K562 (cell line): ENCODE measurements at regions not wholly inside any gene's neighbourhood (a gene's known extent, or its start where the extent isn't known, plus 50 kb on each side); places are given as distances from the start of the nearest gene placed in this dataset.

Experiments
- ATAC-seq: fragments of 200-7000 bp; cut with Tn5 transposase; 3 replicates; pipeline ENCODE4 v1.9.1; 2020; ENCODE audit warnings: moderate library complexity
- BruUV-seq: library from RNA; stranded (reverse); fragments of 400-500 nt; replicated peaks from 2 replicates; lab custom pipeline; 2021; lab: Mats Ljungman, UMichigan
- CTCF ChIA-PET: fragments of 300-600 bp; formaldehyde crosslinking; extraction: SDS; loops from one replicate; lab custom pipeline; 2021; ENCODE audit warnings: low intra/inter-chr PET ratio; lab: Yijun Ruan, JAX
- POLR2A ChIA-PET: fragments of 300-600, 350-650 bp; sonication (Branson Sonifier 250); formaldehyde crosslinking; extraction: SDS; loops from one replicate; lab custom pipeline; 2021; ENCODE audit warnings: antibody characterized with exemption, inconsistent platforms; lab: Yijun Ruan, JAX
- DNase-seq, 4 experiments: peaks; one replicate each; pipeline versions ENCODE4 v3.0.0 to v3.0.0-alpha.2; 2011 to 2018; ENCODE audit warnings: low spot score in 3 of 4, mixed read lengths in 3 of 4; ENCODE audit errors: extremely low read depth in 1 of 4
- FAIRE-seq: peaks from 2 replicates; lab custom pipeline; 2011; peaks lifted over from hg19 to GRCh38; lab: Jason Lieb, UNC
- H2AFZ ChIP-seq: 2 replicates; pipeline ENCODE4 v1.6.0; 2011; ENCODE audit warnings: low read depth, low read length, control low read depth, inconsistent platforms
- H3K27ac ChIP-seq: fragments of 200-600 bp; 3 replicates; pipeline ENCODE4 v1.8.0; 2011; ENCODE audit warnings: low read depth, mild to moderate bottlenecking, control low read depth, inconsistent platforms, low read length, moderate library complexity, mixed read lengths; ENCODE audit errors: extremely low read depth
- H3K27me3 ChIP-seq, 2 experiments: fragments of 300-600 bp in 1 of 2; 2 replicates in 1 of 2; 3 replicates in 1 of 2; pipeline versions ENCODE4 v1.6.0 to v1.8.0; 2011; ENCODE audit warnings: inconsistent platforms in 2 of 2, low read length in 2 of 2, mild to moderate bottlenecking in 1 of 2, mixed read lengths in 1 of 2, moderate library complexity in 1 of 2; ENCODE audit not compliant: control insufficient read depth in 2 of 2, insufficient read depth in 2 of 2
- H3K36me3 ChIP-seq: fragments of 300-600 bp; 3 replicates; pipeline ENCODE4 v1.8.0; 2011; ENCODE audit warnings: mild to moderate bottlenecking, low read length, inconsistent platforms; ENCODE audit not compliant: control insufficient read depth, insufficient read depth
- H3K4me1 ChIP-seq, 2 experiments: fragments of 200-600 bp in 1 of 2; replicated peaks in 1 of 2; 2 replicates in 1 of 2; 3 replicates in 1 of 2; pipeline versions ENCODE4 v1.5.1 to v1.8.0; 2011; ENCODE audit warnings: inconsistent platforms in 2 of 2, low read length in 2 of 2, mild to moderate bottlenecking in 1 of 2, mixed read lengths in 1 of 2, moderate library complexity in 1 of 2; ENCODE audit not compliant: control insufficient read depth in 2 of 2, insufficient read depth in 2 of 2
- H3K4me2 ChIP-seq: 2 replicates; pipeline ENCODE4 v1.6.1; 2011; ENCODE audit warnings: low read length, control low read depth, inconsistent platforms, mixed read lengths; ENCODE audit not compliant: insufficient read depth
- H3K4me3 ChIP-seq: fragments of 200-600 bp; sonication (generic), shearing (Covaris generic); 2 replicates; pipeline ENCODE4 v1.5.1; 2016; ENCODE audit warnings: control low read depth, inconsistent platforms
- H3K79me2 ChIP-seq: fragments of 200-600 bp; 3 replicates; pipeline ENCODE4 v1.8.0; 2011; ENCODE audit warnings: low read length, inconsistent platforms; ENCODE audit not compliant: control insufficient read depth, insufficient read depth
- H3K9ac ChIP-seq, 2 experiments: 2 replicates each; pipeline versions ENCODE4 v1.6.0 to v1.6.1; 2011; ENCODE audit warnings: low read depth in 2 of 2, low read length in 2 of 2, control low read depth in 1 of 2, inconsistent platforms in 1 of 2, mild to moderate bottlenecking in 1 of 2, mixed read lengths in 1 of 2; ENCODE audit not compliant: insufficient read depth in 1 of 2
- H3K9me1 ChIP-seq: one replicate; pipeline ENCODE4 v1.6.0; 2011; ENCODE audit warnings: inconsistent platforms, mild to moderate bottlenecking, low read length, moderate library complexity; ENCODE audit not compliant: control insufficient read depth, insufficient read depth
- H3K9me3 ChIP-seq: replicated peaks from 2 replicates; pipeline ENCODE4 v1.5.1; 2011; ENCODE audit warnings: low read depth, low read length, inconsistent platforms; ENCODE audit not compliant: control insufficient read depth, insufficient read depth
- H4K20me1 ChIP-seq: replicated peaks from 2 replicates; pipeline ENCODE4 v1.6.1; 2011; ENCODE audit warnings: low read length, inconsistent platforms, mixed read lengths; ENCODE audit not compliant: control insufficient read depth, insufficient read depth
- CAMTA2 ChIP-seq: fragments of 250-450 bp; sonication (Bioruptor Pico); conservative IDR thresholded peaks from 2 replicates; pipeline ENCODE4 v1.5.1; 2022
- MCM5 ChIP-seq: fragments of 450-650 bp; IDR thresholded peaks from 2 replicates; pipeline ENCODE4 v1.6.1; 2016; ENCODE audit warnings: low read depth
- MLLT1 ChIP-seq, 2 experiments: fragments of 450-650 bp; IDR thresholded peaks; 2 replicates each; pipeline ENCODE4 v1.6.1; 2016
- NR2C1 ChIP-seq, 2 experiments: fragments of 450-650 bp; IDR thresholded peaks; 2 replicates each; pipeline ENCODE4 v1.6.1; 2017; ENCODE audit warnings: mild to moderate bottlenecking in 2 of 2, antibody characterized with exemption in 1 of 2, inconsistent platforms in 1 of 2, missing compliant biosample characterization in 1 of 2, missing genetic modification characterization in 1 of 2
- RBM17 ChIP-seq: fragments of 200-400 bp; formaldehyde crosslinking; IDR thresholded peaks from 2 replicates; pipeline ENCODE4 v1.6.1; 2017; ENCODE audit warnings: low read depth, mild to moderate bottlenecking, low read length, borderline replicate concordance
- SOX6 ChIP-seq: fragments of 450-650 bp; IDR thresholded peaks from 2 replicates; pipeline ENCODE4 v1.6.1; 2014; ENCODE audit warnings: mild to moderate bottlenecking
- SPI1 ChIP-seq: IDR thresholded peaks from 2 replicates; pipeline ENCODE4 v1.6.1; 2011; ENCODE audit warnings: low read depth, low read length, control low read depth, borderline replicate concordance
- SREBF1 ChIP-seq: fragments of 150-350 bp; IDR thresholded peaks from 2 replicates; pipeline ENCODE4 v1.6.1; 2014; ENCODE audit warnings: antibody characterized with exemption, low read depth, low read length, borderline replicate concordance
- SREBF2 ChIP-seq: sonication (generic); formaldehyde crosslinking; IDR thresholded peaks from 2 replicates; pipeline ENCODE4 v1.4.0; 2020; ENCODE audit warnings: mild to moderate bottlenecking, missing genetic modification reagents
- ZBTB1 ChIP-seq: sonication (generic); formaldehyde crosslinking; IDR thresholded peaks from 2 replicates; pipeline ENCODE4 v1.8.1; 2023; ENCODE audit warnings: missing genetic modification reagents, low read depth, mild to moderate bottlenecking, borderline replicate concordance
- ZNF57 ChIP-seq: fragments of 450-650 bp; formaldehyde crosslinking; IDR thresholded peaks from 2 replicates; pipeline ENCODE4 v1.4.0; 2020; ENCODE audit warnings: mild to moderate bottlenecking, moderate library complexity
- WGBS: fragments of 100-300 bp; shearing (Covaris generic); methylation state at CpG from one replicate; pipeline ENCODE4 v1.1.6; 2016; ENCODE audit warnings: low coverage, mixed read lengths; ENCODE audit not compliant: insufficient coverage; ENCODE audit errors: missing lambda C conversion rate; 5-methylcytosine and 5-hydroxymethylcytosine counted together
- in situ Hi-C: fragments of 300-500 bp; cut with MboI; formaldehyde crosslinking; loops from 4 replicates; pipeline ENCODE4 v1.15.0; 2018; ENCODE audit warnings: inconsistent platforms, mixed read lengths
- intact Hi-C: fragments of 100-400 bp; cut with micrococcal nuclease; formaldehyde crosslinking; loops from 2 replicates; pipeline ENCODE4 v1.14.2; 2022

- ChIA-PET CTCF (no interaction called here), POLR2A (interaction anchor here (0.6 kb wide), 1 partner anchor 14 kb away, joined by 4 read pairs; no protein-coding TSS in a partner anchor)
- FAIRE-seq = no peak
- no peaks in the 10 kb centered on the region for H3K27me3 ChIP-seq
- in situ Hi-C loops = no loop called here
- H3K4me2 ChIP-seq = no peak overlapping the region
- no peaks in the 10 kb centered on the region for H3K4me1 ChIP-seq
- H4K20me1 ChIP-seq = no peaks in the 10 kb centered on the region
- 0 out of 2 replicates have a peak, but pooled peaks cover 2% of the 10 kb centered on the region for H3K9me3 ChIP-seq
- no peak overlapping the region for H3K4me3 ChIP-seq
- H3K9ac ChIP-seq = no peak overlapping the region
- ATAC-seq = no peak
- BruUV-seq = no TSS peak
- no peak overlapping the region for H2AFZ ChIP-seq
- TF ChIP-seq ZNF57 (CRISPR knock-in tag) = no peak
- TF ChIP-seq CAMTA2 = no peak
- TF ChIP-seq NR2C1 (IDR thresholded peaks at IDR 0.05) = no peak
- no peak for TF ChIP-seq NR2C1 (tag; IDR thresholded peaks at IDR 0.05)
- TF ChIP-seq MLLT1 (IDR thresholded peaks at IDR 0.05) = no peak
- TF ChIP-seq SREBF2 (CRISPR knock-in tag) = no peak
- TF ChIP-seq SOX6 = no peak
- TF ChIP-seq SREBF1 = no peak
- no peak for TF ChIP-seq ZBTB1 (CRISPR knock-in tag)
- TF ChIP-seq MCM5 = no peak
- TF ChIP-seq SPI1 = no peak
- TF ChIP-seq RBM17 = no peak
- no peak overlapping the region for H3K27ac ChIP-seq
- DNase-seq = no peak
- 0% methylated on average over 2 of the region's 2 CpGs for WGBS
- no peaks in the 10 kb centered on the region for H3K9me1 ChIP-seq
- no peaks in the 10 kb centered on the region for H3K79me2 ChIP-seq
- no peaks in the 10 kb centered on the region for H3K36me3 ChIP-seq
- intact Hi-C loops = no loop called here
These were observed 91.5 kb upstream of the SLC8A1 start for GRCh38 chr2:40543381-40543780.
